Nephron (organoid): ENCODE measurements at regions not wholly inside any gene's neighbourhood (a gene's known extent, or its start where the extent isn't known, plus 50 kb on each side); places are given as distances from the start of the nearest gene placed in this dataset.
A peak's percentile ranks its signal among the peaks of the same experiment; 100 is the strongest.

Source experiments
- H3K27ac Mint-ChIP-seq, 3 experiments: 2 replicates each; pipeline ENCODE4 v1.8.0; 2020; ENCODE audit warnings: mixed read lengths in 3 of 3, mild to moderate bottlenecking in 2 of 3, moderate library complexity in 1 of 3
- H3K27me3 Mint-ChIP-seq: 2 replicates; pipeline ENCODE4 v1.8.0; 2021; ENCODE audit warnings: low read depth, mild to moderate bottlenecking, moderate library complexity, mixed read lengths
- H3K36me3 Mint-ChIP-seq: 2 replicates; pipeline ENCODE4 v1.8.0; 2020; ENCODE audit warnings: low read depth, mixed read lengths
- H3K4me1 Mint-ChIP-seq: 2 replicates; pipeline ENCODE4 v1.8.0; 2020; ENCODE audit warnings: mixed read lengths
- H3K4me3 Mint-ChIP-seq, 3 experiments: 2 replicates each; pipeline ENCODE4 v1.8.0; 2020; ENCODE audit warnings: mild to moderate bottlenecking in 3 of 3, mixed read lengths in 3 of 3, moderate library complexity in 2 of 3
- H3K9me3 Mint-ChIP-seq: 2 replicates; pipeline ENCODE4 v1.8.0; 2020; ENCODE audit warnings: mixed read lengths
- TF ChIP-seq, protein P1 (sequence below), 3 experiments: fragments of 200-600 bp; sonication (generic); IDR thresholded peaks; one replicate each; pipeline ENCODE4 v1.5.0; 2021; ENCODE audit warnings: antibody characterized with exemption in 3 of 3; ENCODE audit not compliant: unreplicated experiment in 3 of 3

DNA sequence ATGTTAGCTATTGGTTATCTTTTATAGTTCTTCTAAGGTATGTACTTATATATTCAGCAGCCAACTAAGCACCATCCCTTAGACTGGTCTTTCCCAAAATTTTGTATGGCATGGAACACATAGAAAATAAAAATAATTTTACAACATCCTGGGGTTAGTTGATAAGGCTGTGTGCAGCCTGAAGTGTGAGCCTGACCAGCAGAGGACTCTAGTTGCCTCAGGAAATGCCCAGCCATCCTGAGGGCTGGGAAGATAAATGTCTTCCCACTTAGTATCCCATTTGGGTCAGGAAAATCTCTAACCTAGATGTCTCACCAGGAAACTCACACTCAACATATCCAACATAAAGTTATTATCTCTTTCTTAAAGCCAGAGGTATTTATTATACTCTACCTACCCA, 251.4 kb upstream of the POF1B start:
- no peak overlapping the region for H3K27ac Mint-ChIP-seq
- H3K27me3 Mint-ChIP-seq, result no peaks in the 10 kb centered on the region
- no peak overlapping the region for H3K4me3 Mint-ChIP-seq
- H3K4me1 Mint-ChIP-seq, result no peaks in the 10 kb centered on the region
- peaks cover 9% of the 10 kb centered on the region for H3K9me3 Mint-ChIP-seq
- no peaks in the 10 kb centered on the region for H3K36me3 Mint-ChIP-seq
- TF ChIP-seq, protein P1, sequence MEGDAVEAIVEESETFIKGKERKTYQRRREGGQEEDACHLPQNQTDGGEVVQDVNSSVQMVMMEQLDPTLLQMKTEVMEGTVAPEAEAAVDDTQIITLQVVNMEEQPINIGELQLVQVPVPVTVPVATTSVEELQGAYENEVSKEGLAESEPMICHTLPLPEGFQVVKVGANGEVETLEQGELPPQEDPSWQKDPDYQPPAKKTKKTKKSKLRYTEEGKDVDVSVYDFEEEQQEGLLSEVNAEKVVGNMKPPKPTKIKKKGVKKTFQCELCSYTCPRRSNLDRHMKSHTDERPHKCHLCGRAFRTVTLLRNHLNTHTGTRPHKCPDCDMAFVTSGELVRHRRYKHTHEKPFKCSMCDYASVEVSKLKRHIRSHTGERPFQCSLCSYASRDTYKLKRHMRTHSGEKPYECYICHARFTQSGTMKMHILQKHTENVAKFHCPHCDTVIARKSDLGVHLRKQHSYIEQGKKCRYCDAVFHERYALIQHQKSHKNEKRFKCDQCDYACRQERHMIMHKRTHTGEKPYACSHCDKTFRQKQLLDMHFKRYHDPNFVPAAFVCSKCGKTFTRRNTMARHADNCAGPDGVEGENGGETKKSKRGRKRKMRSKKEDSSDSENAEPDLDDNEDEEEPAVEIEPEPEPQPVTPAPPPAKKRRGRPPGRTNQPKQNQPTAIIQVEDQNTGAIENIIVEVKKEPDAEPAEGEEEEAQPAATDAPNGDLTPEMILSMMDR (IDR thresholded peaks at IDR 0.05; ENCODE audit: unreplicated experiment in 3 of 3), result no peak

DNA sequence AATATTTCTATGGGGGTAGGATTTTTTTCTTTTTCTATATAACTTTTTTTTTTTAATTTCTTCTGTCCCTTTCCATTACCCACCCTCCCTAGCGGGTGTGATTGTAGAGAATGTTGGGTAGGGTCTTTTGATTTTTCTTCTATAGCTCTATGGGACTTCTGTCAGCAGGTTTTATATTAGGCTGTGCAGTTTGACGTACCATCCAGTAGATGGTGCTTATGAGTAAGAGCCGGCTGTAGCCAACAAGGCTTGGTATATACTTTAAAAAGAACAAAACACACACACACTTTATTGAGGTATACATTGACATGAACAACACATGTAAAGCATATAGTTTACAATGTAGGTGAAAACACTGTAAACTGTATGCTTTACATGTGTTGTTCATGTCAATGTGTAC, 247.9 kb upstream of the POF1B start:
- H3K27ac Mint-ChIP-seq, result no peak overlapping the region
- H3K4me1 Mint-ChIP-seq, result no peaks in the 10 kb centered on the region
- H3K4me3 Mint-ChIP-seq, result no peak overlapping the region
- no peaks in the 10 kb centered on the region for H3K36me3 Mint-ChIP-seq
- TF ChIP-seq, protein P1 (IDR thresholded peaks at IDR 0.05; ENCODE audit: unreplicated experiment in 3 of 3), result peak; percentile 35 to 52 (median 45)
- peaks cover 16% of the 10 kb centered on the region for H3K9me3 Mint-ChIP-seq
- H3K27me3 Mint-ChIP-seq, result no peaks in the 10 kb centered on the region

DNA sequence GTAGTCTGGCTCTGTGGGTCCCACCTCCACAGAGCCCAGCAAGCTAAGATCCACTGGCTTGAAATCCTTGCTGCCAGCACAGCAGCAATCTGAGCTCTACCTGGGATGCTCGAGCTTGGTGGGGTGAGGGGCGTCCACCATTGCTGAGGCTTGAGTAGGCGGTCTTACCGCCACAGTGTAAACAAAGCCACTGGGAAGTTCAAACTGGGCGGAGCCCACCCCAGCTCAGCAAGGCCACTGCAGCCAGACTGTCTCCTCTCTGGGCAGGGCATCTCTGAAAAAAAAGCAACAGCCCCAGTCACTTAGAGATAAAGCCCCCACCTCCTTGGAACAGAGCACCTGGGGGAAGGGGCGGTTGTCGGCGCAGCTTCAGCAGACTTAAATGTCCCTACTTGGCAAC, 243.2 kb upstream of the POF1B start:
- Mint-ChIP-seq H3K4me1 (no peaks in the 10 kb centered on the region), H3K9me3 (peaks cover 23% of the 10 kb centered on the region), H3K4me3 (no peak overlapping the region), H3K27ac (no peak overlapping the region), H3K36me3 (no peaks in the 10 kb centered on the region), H3K27me3 (no peaks in the 10 kb centered on the region)
- TF ChIP-seq, protein P1 (IDR thresholded peaks at IDR 0.05; ENCODE audit: unreplicated experiment in 3 of 3), result no peak

DNA sequence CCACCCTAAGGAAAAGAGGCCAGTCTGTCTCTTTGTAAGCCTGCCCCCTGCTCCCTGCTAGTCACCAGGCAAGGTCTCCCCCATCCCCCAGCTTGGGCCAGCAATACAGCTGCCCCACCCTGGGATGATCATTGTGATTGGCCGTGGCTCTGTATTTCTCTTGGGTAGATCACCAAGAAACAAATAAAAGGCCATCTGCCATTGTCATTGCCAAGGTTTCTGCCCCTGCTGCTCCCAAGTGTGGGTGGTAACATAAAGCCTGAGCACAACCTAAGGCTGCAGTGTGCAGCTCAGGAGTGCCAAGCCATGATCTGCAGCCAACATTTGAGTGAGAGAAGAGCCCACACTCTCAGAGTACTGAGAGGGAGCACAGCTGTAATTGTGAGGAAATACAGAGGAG, 241.0 kb upstream of the POF1B start:
- Mint-ChIP-seq H3K27me3 (peaks cover 3% of the 10 kb centered on the region), H3K36me3 (no peaks in the 10 kb centered on the region), H3K4me3 (no peak overlapping the region), H3K9me3 (peaks cover 22% of the 10 kb centered on the region), H3K4me1 (no peaks in the 10 kb centered on the region), H3K27ac (no peak overlapping the region)
- TF ChIP-seq, protein P1 (IDR thresholded peaks at IDR 0.05; ENCODE audit: unreplicated experiment in 3 of 3), result no peak

DNA sequence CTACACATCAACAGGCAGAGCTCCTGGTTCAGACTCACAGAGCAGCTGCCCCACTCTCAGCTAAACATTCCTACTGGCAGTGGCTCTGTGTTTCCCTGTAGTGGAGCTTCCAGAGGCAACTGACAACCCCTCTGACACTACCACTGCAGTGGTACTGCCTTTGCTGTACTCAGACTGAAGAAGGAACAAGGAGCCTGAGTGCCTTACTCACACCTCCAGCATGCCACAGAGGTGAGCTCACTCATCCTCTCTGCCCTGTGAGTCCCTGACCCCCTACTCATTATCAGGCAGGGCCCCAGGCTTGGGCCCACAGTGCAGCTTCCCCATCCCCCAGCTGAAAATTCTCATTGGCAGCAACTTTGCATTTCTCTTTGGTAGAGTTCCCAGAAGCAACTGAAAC, 240.5 kb upstream of the POF1B start:
- Mint-ChIP-seq H3K4me1 (no peaks in the 10 kb centered on the region), H3K9me3 (peaks cover 22% of the 10 kb centered on the region), H3K4me3 (no peak overlapping the region), H3K27me3 (peaks cover 3% of the 10 kb centered on the region), H3K36me3 (no peaks in the 10 kb centered on the region), H3K27ac (no peak overlapping the region)
- TF ChIP-seq, protein P1 (IDR thresholded peaks at IDR 0.05; ENCODE audit: unreplicated experiment in 3 of 3), result no peak

DNA sequence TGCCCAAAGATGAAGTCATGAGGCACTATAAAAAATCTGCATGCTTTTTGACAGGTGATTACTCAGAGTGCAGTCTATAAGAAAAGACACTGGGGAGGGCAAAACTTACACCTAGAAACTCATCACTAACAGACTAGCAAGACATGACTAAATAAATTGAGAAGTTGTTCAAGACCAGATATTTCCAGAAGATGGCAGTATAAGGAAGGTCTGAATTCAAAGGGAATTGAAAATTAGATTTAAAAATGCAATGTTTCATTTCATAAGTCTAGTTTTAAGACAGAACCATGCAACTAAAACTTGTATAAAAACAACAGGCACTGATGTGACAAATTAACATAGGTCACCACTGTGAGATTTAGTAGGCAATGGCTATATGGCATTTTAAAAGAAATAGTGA, 232.5 kb upstream of the POF1B start:
- Mint-ChIP-seq H3K4me1 (no peaks in the 10 kb centered on the region), H3K4me3 (no peak overlapping the region), H3K27me3 (peaks cover 3% of the 10 kb centered on the region), H3K36me3 (no peaks in the 10 kb centered on the region), H3K27ac (no peak overlapping the region), H3K9me3 (peaks cover 4% of the 10 kb centered on the region)
- TF ChIP-seq, protein P1 (IDR thresholded peaks at IDR 0.05; ENCODE audit: unreplicated experiment in 3 of 3), result peak; percentile 37 to 60 (median 39)
